Middle frontal gyrus (tissue), 1 donor: ENCODE measurements at regions not wholly inside any gene's neighbourhood (a gene's known extent, or its start where the extent isn't known, plus 50 kb on each side); places are given as distances from the start of the nearest gene placed in this dataset.

Experiments used
- DNase-seq: peaks from one replicate; pipeline ENCODE4 v3.0.0-alpha.2; 2015; ENCODE audit warnings: low spot score; ENCODE audit errors: extremely low spot score

GRCh38 chr13:107348471-107348870 lies 780.5 kb upstream of the ARGLU1 start:
- no peak for DNase-seq

DNA sequence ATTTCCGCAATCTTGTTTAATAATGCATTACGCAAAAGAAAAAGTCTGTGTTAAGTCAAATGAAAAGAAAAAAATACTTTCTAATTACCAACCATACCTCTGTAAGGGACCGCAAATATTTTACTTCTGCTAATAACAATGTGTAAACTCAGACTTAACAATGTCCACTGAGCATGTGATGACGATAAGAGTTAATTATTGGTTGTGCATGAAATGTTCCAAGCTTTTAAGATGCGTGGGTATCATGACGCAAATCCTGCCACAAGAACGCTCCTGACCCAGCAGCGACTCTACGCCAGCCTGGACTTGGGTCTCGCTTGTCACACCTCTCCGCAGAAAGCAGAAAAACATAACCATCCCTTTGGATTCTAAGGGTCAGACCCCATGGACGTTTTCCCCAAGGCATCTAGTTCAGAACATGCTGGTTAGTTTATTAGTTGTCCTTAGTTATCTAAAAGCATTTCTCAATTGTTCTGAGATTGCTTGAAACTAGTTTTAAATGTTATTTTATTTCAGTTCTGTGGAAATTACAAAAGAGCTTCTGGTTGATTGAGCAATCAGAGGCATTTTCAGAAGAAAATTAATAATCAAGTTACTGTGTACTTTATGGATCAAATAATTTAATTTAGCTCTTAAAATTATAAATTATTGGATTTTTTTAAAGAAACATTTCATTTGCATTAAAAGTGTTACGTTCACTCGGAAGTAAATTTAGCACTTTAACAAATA lies 779.9 kb upstream of the ARGLU1 start:
- no peak for DNase-seq

GRCh38 chr13:107342747-107343146 lies 774.8 kb upstream of the ARGLU1 start:
- no peak for DNase-seq

DNA sequence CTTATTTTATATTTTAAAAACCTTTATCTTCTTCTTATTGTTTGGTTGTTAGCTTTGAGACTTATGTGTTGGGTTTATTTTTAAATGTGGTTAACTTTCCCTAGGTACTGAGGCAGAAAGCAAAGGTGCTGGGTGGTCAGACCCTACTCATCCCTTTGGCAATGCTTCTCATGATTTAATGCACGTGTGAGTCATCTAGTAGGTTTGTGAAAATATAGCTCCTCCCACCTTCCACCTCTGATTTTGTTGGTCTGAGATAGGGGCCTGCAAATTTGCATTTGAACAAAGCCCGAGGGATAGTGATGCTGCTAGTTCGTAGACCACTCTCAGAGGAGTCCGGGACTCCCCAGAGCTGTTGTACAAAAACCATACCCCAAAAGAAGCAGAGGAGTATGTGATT lies 771.3 kb upstream of the ARGLU1 start:
- DNase-seq, result no peak

DNA sequence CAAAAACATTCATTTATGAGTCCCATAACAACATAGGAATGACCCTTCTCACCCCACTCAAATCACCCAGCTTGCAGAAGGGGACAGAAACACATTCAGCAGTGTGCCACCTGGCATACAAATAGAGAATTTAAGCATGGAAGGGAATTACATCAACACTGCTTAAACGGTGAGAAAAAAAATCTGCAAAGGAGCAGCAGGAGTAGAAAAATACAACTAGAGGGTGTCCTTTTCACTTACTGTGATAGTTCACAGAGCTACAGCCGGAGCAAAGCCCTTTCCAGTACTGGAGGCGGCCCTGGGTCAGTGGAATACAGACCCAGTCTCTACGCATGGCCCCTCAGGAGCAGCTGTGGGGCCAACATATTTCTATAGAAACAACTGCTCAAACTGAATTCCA lies 764.3 kb upstream of the ARGLU1 start:
- no peak for DNase-seq

GRCh38 chr13:107331359-107331758 lies 763.4 kb upstream of the ARGLU1 start:
- no peak for DNase-seq

GRCh38 chr13:107330484-107330883 lies 762.5 kb upstream of the ARGLU1 start:
- DNase-seq, result no peak

DNA sequence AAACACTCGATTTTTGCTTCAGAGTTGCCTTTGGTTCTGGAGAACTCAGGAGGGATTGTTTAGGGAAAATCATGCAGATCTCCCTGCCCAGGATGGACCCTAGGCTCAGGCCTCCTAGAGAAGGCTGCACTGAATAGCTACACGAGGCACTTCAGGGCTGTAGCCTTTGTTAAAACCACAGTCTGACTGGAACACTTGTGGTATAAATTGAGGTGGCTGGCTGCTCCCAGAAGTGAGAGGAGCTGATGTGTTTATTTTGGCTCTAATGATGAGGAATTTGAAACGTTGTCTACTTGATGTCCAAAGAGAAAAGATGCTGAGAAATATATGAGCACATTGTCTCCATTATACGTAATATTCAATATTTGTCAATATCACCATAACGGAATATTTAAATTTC lies 762.1 kb upstream of the ARGLU1 start:
- DNase-seq, result no peak

DNA sequence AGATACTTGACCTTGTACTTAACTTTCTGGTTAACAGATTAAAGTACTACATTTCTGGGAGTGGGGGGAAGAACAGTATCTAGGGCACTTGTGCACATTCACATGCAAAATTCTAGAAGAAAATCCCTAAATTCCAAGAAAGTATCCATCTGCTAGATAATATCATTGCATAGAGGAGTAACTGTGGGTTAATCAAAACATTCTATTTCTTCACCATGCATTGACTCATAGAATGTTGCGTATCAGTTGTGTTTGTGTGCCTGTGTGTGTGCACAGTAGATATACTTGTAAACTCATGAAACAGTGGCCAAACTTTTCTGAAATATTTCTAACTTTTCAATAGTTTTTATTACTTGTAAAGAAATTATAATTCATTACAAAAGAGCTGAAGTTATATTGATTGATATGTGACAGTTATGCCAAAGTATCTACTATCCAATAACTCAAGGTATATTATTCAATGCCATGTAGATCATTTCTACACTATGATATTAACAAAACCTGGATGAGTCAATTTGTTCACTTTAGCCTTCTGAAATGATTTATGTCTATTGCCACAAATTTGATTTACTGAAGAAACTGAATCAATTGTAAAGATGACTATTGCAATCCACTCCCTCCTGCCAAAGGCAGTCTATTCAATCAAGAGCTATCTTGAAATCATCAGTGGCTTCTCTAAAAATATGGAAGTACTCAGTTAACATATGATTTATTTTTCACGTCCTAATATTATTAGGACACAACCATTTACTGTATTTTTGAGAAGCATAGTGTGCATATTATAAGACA lies 756.7 kb upstream of the ARGLU1 start:
- no peak for DNase-seq

GRCh38 chr13:107322228-107322627 lies 754.3 kb upstream of the ARGLU1 start:
- DNase-seq, result no peak

GRCh38 chr13:107305178-107305577 lies 737.2 kb upstream of the ARGLU1 start:
- no peak for DNase-seq

DNA sequence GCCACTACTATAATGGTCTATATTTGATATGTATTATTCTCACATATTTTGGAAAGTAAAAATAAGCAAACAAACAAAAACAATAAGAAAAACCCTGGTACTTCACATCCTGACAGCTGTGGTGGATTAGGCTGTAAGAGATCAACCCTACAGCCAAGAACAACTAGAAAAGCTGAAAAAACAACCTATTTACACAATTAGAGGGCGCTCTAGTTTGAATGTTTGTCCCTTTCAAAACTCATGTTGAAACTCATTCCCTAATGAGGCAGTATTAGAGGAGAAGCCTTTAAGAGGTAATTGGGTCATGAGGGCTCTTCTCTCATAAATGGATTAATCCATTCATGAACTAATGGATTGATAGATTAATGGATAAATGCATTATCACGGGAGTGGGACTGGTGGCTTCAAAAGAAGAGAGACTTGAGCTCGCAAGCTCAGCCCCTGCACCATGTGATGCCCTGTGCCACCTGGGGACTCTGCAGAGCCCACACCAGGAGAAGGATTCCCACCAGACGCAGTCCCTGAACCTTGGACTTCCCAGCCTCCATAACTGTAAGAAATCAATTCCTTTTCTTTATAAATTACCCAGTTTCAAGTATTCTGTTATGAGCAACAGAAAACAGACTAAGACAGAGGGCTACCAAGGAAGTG lies 733.9 kb upstream of the ARGLU1 start:
- DNase-seq, result no peak

GRCh38 chr13:107299717-107300116 lies 731.8 kb upstream of the ARGLU1 start:
- DNase-seq, result no peak

GRCh38 chr13:107296804-107297203 lies 728.9 kb upstream of the ARGLU1 start:
- no peak for DNase-seq

- no peak for DNase-seq
These were observed 727.6 kb upstream of the ARGLU1 start for GRCh38 chr13:107295416-107296140.

DNA sequence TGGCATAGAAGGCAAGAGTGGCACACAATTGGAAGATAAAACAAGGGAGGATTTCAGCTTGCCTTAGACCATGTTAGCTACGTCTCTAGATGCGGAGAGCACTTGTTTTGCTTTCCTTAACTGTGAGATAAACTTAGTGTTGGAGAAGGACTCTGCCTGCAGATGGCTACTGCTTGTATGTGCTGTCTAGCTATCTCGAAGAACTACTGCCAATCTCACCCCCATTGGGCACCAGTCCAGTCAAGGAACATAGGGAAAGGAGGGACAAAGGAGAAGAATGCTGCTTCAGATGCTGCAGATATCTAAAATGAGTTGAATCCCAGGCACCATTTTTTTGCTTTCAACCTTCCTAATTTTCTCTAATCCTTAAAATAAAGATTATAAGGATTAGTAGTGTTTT lies 726.0 kb upstream of the ARGLU1 start:
- DNase-seq, result no peak

GRCh38 chr13:107291875-107292274 lies 723.9 kb upstream of the ARGLU1 start:
- DNase-seq, result no peak

GRCh38 chr13:107289540-107289939 lies 721.6 kb upstream of the ARGLU1 start:
- no peak for DNase-seq

DNA sequence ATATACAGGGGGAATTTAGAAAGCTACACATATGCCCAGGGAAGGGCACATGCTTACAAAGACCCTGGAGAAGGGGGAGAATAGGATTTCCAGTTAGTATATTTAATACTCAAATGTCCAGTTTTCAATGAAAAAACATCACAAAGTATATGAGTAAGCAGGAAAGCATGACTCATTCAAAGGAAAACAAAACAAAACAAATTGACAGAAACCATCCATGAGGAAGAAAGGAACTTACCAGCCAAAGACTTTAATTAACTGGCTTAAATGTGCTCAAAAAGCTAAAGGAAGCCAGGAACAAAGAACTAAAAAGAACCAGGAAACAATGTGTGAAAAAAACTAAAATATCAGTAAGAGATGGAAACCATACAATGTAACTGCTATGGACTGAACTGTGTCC lies 716.2 kb upstream of the ARGLU1 start:
- DNase-seq, result no peak

- no peak for DNase-seq
These were observed 710.0 kb upstream of the ARGLU1 start for GRCh38 chr13:107277911-107278310.

DNA sequence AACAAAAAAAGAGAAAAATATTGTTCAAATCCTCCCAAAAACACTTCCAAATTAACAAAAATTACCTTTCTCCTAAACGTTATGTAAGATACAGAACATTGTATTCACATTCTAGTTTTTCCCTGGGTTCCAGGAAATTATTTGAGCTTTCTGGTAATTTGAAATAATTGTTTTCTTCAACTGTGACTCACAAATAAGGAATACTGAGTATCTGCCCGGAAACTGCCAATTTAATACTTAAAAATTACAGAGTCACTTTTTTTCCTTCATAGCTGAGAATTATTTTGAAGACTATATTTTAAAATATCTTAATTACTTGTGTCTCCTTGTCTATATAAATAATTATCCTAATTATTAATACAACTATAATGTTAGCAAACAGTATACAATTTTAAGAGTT lies 709.0 kb upstream of the ARGLU1 start:
- no peak for DNase-seq
